Upper lobe of right lung (tissue), 1 donor: ENCODE measurements at regions not wholly inside any gene's neighbourhood (a gene's known extent, or its start where the extent isn't known, plus 50 kb on each side); places are given as distances from the start of the nearest gene placed in this dataset.
"Not testable (repeated sequence)": the region's sequence is repeated elsewhere in the genome, so short reads cannot be mapped to it uniquely, and the experiment has no call there.

ENCODE experiments used
- ATAC-seq: fragments of 200-7000 bp; cut with Tn5 transposase; one replicate; pipeline ENCODE4 v1.9.1; 2020; ENCODE audit warnings: mild to moderate bottlenecking, moderate library complexity
- DNase-seq: peaks from one replicate; pipeline ENCODE4 v3.0.0-alpha.2; 2020
- H3K27ac ChIP-seq: fragments of 200-600 bp; one replicate; pipeline ENCODE4 v1.8.0; 2022
- H3K27me3 ChIP-seq: fragments of 200-600 bp; one replicate; pipeline ENCODE4 v1.8.0; 2022; ENCODE audit warnings: mild to moderate bottlenecking
- H3K36me3 ChIP-seq: fragments of 200-600 bp; one replicate; pipeline ENCODE4 v1.8.0; 2022
- H3K4me1 ChIP-seq: fragments of 200-600 bp; one replicate; pipeline ENCODE4 v1.8.0; 2022
- H3K4me3 ChIP-seq: fragments of 200-600 bp; one replicate; pipeline ENCODE4 v1.8.0; 2022; ENCODE audit warnings: mild to moderate bottlenecking
- H3K9me3 ChIP-seq: fragments of 200-600 bp; one replicate; pipeline ENCODE4 v1.8.0; 2022
- CTCF ChIP-seq: fragments of 200-600 bp; IDR thresholded peaks from one replicate; pipeline ENCODE4 v1.8.0; 2022; ENCODE audit warnings: antibody characterized with exemption
- intact Hi-C: fragments of 100-400 bp; cut with DNase I; formaldehyde crosslinking; loops from one replicate; pipeline ENCODE4 v1.11.0; 2022
- donor health status: DM: no; HTN: yes; CAD: no; lungs with severe emphysema.

GRCh38 chr13:23119131-23119530, 61.6 kb upstream of the SGCG start:
- Histone ChIP-seq H3K36me3 (no peaks in the 10 kb centered on the region), H3K27ac (no peak overlapping the region), H3K4me1 (no peaks in the 10 kb centered on the region), H3K9me3 (no peaks in the 10 kb centered on the region), H3K27me3 (no peaks in the 10 kb centered on the region), H3K4me3 (no peak overlapping the region)
- DNase-seq (no peak), ATAC-seq (no peak)
- no peak for TF ChIP-seq CTCF
- intact Hi-C loops, result no loop called here

- H3K4me1 ChIP-seq, intact Hi-C loops, H3K27me3 ChIP-seq, H3K27ac ChIP-seq, ATAC-seq, H3K9me3 ChIP-seq, DNase-seq, H3K36me3 ChIP-seq, H3K4me3 ChIP-seq: not testable (repeated sequence)
Observed at GRCh38 chr13:23127540-23127939, 53.2 kb upstream of the SGCG start.

- Histone ChIP-seq H3K36me3 (no peaks in the 10 kb centered on the region), H3K27ac (no peak overlapping the region), H3K27me3 (no peaks in the 10 kb centered on the region), H3K4me1 (no peaks in the 10 kb centered on the region), H3K4me3 (no peak overlapping the region), H3K9me3 (no peaks in the 10 kb centered on the region)
- DNase-seq (no peak), ATAC-seq (peak; percentile 63)
- intact Hi-C loops, result no loop called here
- TF ChIP-seq CTCF, result no peak
Observed at GRCh38 chr13:23129331-23129730, 51.4 kb upstream of the SGCG start.
